Right atrium auricular region (tissue), 2 donors: ENCODE measurements at regions not wholly inside any gene's neighbourhood (a gene's known extent, or its start where the extent isn't known, plus 50 kb on each side); places are given as distances from the start of the nearest gene placed in this dataset.
"Not testable (repeated sequence)": the region's sequence is repeated elsewhere in the genome, so short reads cannot be mapped to it uniquely, and the experiment has no call there.

Experiments used
- DNase-seq: peaks from one replicate; pipeline ENCODE4 v3.0.0-alpha.2; 2019; ENCODE audit warnings: low spot score
- H3K27ac ChIP-seq, 2 donors: fragments of 200-600 bp; sonication (generic); 1 replicate in 1 of 2; 2 replicates in 1 of 2; pipeline ENCODE4 v1.5.1; 2016 to 2019
- H3K27me3 ChIP-seq, 2 donors: fragments of 200-600 bp; sonication (generic); one replicate each; pipeline versions ENCODE4 v1.5.1 to v1.6.0; 2017 to 2019
- H3K36me3 ChIP-seq: fragments of 200-600 bp; sonication (generic); one replicate; pipeline ENCODE4 v1.5.1; 2016
- H3K4me1 ChIP-seq, 2 donors: fragments of 200-600 bp; sonication (generic); one replicate each; pipeline versions ENCODE4 v1.5.1 to v1.6.0; 2017 to 2019
- H3K4me3 ChIP-seq, 2 donors: fragments of 200-600 bp; sonication (generic); 1 replicate in 1 of 2; 2 replicates in 1 of 2; pipeline ENCODE4 v1.5.1; 2017 to 2019; ENCODE audit warnings: mild to moderate bottlenecking in 1 of 2, moderate library complexity in 1 of 2
- H3K9me3 ChIP-seq, 2 donors: fragments of 200-600 bp; sonication (generic); one replicate each; pipeline ENCODE4 v1.5.1; 2019
- CTCF ChIP-seq, 2 donors: fragments of 200-600 bp; sonication (generic); IDR thresholded peaks; one replicate each; pipeline ENCODE4 v1.5.1; 2019; ENCODE audit warnings: antibody characterized with exemption in 2 of 2

- TF ChIP-seq CTCF (IDR thresholded peaks at IDR 0.05), result no peak
Measured at GRCh38 chr3:156059950-156060501, 60.4 kb upstream of the KCNAB1 start.

GRCh38 chr3:156068151-156068550 is 52.2 kb upstream of the KCNAB1 start:
- H3K4me3 ChIP-seq, H3K4me1 ChIP-seq, DNase-seq, H3K36me3 ChIP-seq, H3K9me3 ChIP-seq, H3K27me3 ChIP-seq, H3K27ac ChIP-seq: not testable (repeated sequence)

More at GRCh38 chr3:156059950-156060501, 60.4 kb upstream of the KCNAB1 start:
- DNase-seq, result no peak
- H3K9me3 ChIP-seq, result no peaks in the 10 kb centered on the region
- H3K27ac ChIP-seq, result no peak overlapping the region
- no peaks in the 10 kb centered on the region for H3K27me3 ChIP-seq
- H3K4me3 ChIP-seq, result no peak overlapping the region
- H3K36me3 ChIP-seq, result no peaks in the 10 kb centered on the region
- H3K4me1 ChIP-seq, result no peaks in the 10 kb centered on the region

- H3K4me3 ChIP-seq, result no peak overlapping the region
- TF ChIP-seq CTCF (IDR thresholded peaks at IDR 0.05), result no peak
- DNase-seq, result no peak
- H3K36me3 ChIP-seq, result no peaks in the 10 kb centered on the region
- no peak overlapping the region for H3K27ac ChIP-seq
- no peaks in the 10 kb centered on the region for H3K27me3 ChIP-seq
- no peaks in the 10 kb centered on the region for H3K9me3 ChIP-seq
- H3K4me1 ChIP-seq, result no peaks in the 10 kb centered on the region
Measured at GRCh38 chr3:156070028-156070427, 50.4 kb upstream of the KCNAB1 start.
